ENCODE measurements at regions not wholly inside any gene's neighbourhood (a gene's known extent, or its start where the extent isn't known, plus 50 kb on each side); places are given as distances from the start of the nearest gene placed in this dataset.
A peak's percentile ranks its signal among the peaks of the same experiment; 100 is the strongest.

GRCh38 chr17:83153681-83154310 lies 74.4 kb downstream of the METRNL start:
- Histone ChIP-seq H3K27me3 (no peaks in the 10 kb centered on the region), H3K4me3 (no peak overlapping the region), H3K36me3 (no peaks in the 10 kb centered on the region), H3K27ac (peak overlapping the region; percentile 85), H3K9me3 (no peaks in the 10 kb centered on the region), H3K4me1 (peaks cover 22% of the 10 kb centered on the region)
- intact Hi-C loops (cut with DNase I) = no loop called here
- DNase-seq (ENCODE audit: extremely low spot score in 2 of 2) = peak; percentile 78 to 85
- TF ChIP-seq POLR2A (IDR thresholded peaks at IDR 0.05) (no peak), CTCF (IDR thresholded peaks at IDR 0.05) (no peak), POLR2AphosphoS5 (IDR thresholded peaks at IDR 0.05; ENCODE audit: insufficient read depth in 1 of 2, low read depth in 1 of 2) (no peak)

DNA sequence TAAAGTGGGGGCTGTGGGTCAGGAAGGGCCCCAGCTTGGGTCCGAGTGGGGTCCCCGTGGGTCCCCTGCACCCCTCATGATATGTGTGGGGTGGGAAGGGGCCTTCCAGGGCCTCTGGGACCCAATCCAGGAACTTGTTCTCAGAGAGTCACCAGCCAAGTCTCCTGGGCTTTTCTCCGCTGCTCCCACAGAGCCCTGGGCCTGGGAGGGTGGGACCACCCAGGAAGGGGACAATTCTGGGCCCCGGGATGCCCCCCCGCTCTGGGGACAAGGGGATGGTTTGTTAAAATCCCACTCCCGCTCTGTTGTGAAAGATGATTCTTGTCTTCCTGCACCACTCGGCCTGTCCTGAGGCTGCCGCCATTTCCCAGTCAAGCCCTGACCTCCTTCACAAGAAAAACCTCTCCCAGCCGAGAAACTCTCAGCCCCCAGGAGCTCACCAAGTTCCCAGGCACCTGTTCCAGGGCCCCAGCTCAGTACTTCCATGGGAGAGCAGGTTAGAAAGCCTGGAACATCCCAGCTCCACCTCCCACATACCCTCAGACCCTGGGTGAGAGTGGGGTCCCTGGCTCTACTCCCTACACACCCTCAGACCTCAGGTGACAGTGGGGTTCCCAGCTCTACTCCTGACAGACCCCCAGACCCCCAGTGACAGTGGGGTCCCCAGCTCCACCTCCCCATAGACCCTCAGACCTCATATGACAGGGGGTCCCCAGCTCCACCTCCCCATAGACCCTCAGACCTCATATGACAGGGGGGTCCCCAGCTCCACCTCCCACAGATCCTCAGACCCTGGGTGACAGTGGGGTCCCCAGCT lies 75.1 kb downstream of the METRNL start:
- H3K36me3 ChIP-seq = no peaks in the 10 kb centered on the region
- intact Hi-C loops (cut with DNase I) = no loop called here
- peaks cover 22% of the 10 kb centered on the region for H3K4me1 ChIP-seq
- no peaks in the 10 kb centered on the region for H3K9me3 ChIP-seq
- H3K27me3 ChIP-seq = no peaks in the 10 kb centered on the region
- no peak for TF ChIP-seq POLR2A (IDR thresholded peaks at IDR 0.05)
- TF ChIP-seq POLR2AphosphoS5 (IDR thresholded peaks at IDR 0.05; ENCODE audit: insufficient read depth in 1 of 2, low read depth in 1 of 2) = no peak
- TF ChIP-seq CTCF (IDR thresholded peaks at IDR 0.05) = no peak
- H3K4me3 ChIP-seq = no peak overlapping the region
- DNase-seq (ENCODE audit: extremely low spot score in 2 of 2) = peak; percentile 79 to 88
- peak overlapping the region; percentile 85 for H3K27ac ChIP-seq

- Histone ChIP-seq H3K4me3 (no peak overlapping the region), H3K36me3 (no peaks in the 10 kb centered on the region), H3K27me3 (no peaks in the 10 kb centered on the region), H3K9me3 (no peaks in the 10 kb centered on the region), H3K27ac (peak overlapping the region; percentile 85), H3K4me1 (peaks cover 22% of the 10 kb centered on the region)
- peak; percentile 72 to 89 for DNase-seq (ENCODE audit: extremely low spot score in 2 of 2)
- intact Hi-C loops (cut with DNase I) = no loop called here
- TF ChIP-seq CTCF (IDR thresholded peaks at IDR 0.05) = no peak
- no peak for TF ChIP-seq POLR2A (IDR thresholded peaks at IDR 0.05)
- TF ChIP-seq POLR2AphosphoS5 (IDR thresholded peaks at IDR 0.05; ENCODE audit: insufficient read depth in 1 of 2, low read depth in 1 of 2) = peak; percentile 42 to 82
These were observed 76.0 kb downstream of the METRNL start for GRCh38 chr17:83155128-83156121.

DNA sequence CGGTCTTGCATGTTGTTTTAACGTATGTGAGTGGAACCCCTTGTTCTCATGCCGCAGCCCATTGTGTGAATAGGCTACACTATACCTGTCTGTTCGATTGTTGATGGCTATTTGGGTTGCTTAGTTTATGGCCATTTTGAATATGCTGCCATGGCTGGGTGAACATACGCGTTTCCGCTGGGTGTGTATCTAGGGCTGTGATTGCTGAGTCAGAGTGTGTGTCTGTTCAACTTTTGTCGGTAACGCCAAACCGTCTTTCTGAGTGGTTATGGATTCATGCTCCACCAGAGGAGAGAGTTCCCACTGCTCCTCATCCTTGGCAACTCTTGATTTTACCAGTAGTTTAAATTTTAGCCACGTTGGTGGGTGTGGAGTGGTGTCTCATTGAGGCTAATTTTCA lies 77.0 kb downstream of the METRNL start:
- no peak for DNase-seq (ENCODE audit: extremely low spot score in 2 of 2)
- TF ChIP-seq CTCF (IDR thresholded peaks at IDR 0.05) (no peak), POLR2AphosphoS5 (IDR thresholded peaks at IDR 0.05; ENCODE audit: insufficient read depth in 1 of 2, low read depth in 1 of 2) (no peak), POLR2A (IDR thresholded peaks at IDR 0.05) (no peak)
- Histone ChIP-seq H3K36me3 (no peaks in the 10 kb centered on the region), H3K27me3 (no peaks in the 10 kb centered on the region), H3K4me3 (no peak overlapping the region), H3K4me1 (peaks cover 22% of the 10 kb centered on the region), H3K27ac (peak overlapping the region; percentile 85), H3K9me3 (no peaks in the 10 kb centered on the region)
- intact Hi-C loops (cut with DNase I) = no loop called here

All from vagina (tissue), 2 donors.